WI38 (cell line): ENCODE measurements at regions not wholly inside any gene's neighbourhood (a gene's known extent, or its start where the extent isn't known, plus 50 kb on each side); places are given as distances from the start of the nearest gene placed in this dataset.
"Not testable (repeated sequence)": the region's sequence is repeated elsewhere in the genome, so short reads cannot be mapped to it uniquely, and the experiment has no call there.

Experiments used
- H3K4me3 ChIP-seq: 2 replicates; pipeline ENCODE4 v1.5.1; 2011; ENCODE audit warnings: low read depth, mild to moderate bottlenecking, control low read depth, low read length
- TF ChIP-seq, protein P1 (sequence below): IDR thresholded peaks from 2 replicates; pipeline ENCODE4 v1.5.1; 2012; ENCODE audit warnings: low read depth, mild to moderate bottlenecking, control low read depth, low read length

GRCh38 chr5:142208777-142209312, 100.3 kb downstream of the NDFIP1 start:
- TF ChIP-seq, protein P1, sequence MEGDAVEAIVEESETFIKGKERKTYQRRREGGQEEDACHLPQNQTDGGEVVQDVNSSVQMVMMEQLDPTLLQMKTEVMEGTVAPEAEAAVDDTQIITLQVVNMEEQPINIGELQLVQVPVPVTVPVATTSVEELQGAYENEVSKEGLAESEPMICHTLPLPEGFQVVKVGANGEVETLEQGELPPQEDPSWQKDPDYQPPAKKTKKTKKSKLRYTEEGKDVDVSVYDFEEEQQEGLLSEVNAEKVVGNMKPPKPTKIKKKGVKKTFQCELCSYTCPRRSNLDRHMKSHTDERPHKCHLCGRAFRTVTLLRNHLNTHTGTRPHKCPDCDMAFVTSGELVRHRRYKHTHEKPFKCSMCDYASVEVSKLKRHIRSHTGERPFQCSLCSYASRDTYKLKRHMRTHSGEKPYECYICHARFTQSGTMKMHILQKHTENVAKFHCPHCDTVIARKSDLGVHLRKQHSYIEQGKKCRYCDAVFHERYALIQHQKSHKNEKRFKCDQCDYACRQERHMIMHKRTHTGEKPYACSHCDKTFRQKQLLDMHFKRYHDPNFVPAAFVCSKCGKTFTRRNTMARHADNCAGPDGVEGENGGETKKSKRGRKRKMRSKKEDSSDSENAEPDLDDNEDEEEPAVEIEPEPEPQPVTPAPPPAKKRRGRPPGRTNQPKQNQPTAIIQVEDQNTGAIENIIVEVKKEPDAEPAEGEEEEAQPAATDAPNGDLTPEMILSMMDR = no peak
- no peak overlapping the region for H3K4me3 ChIP-seq

GRCh38 chr5:142208244-142208643, 99.7 kb downstream of the NDFIP1 start:
- not testable (repeated sequence) for H3K4me3 ChIP-seq

DNA sequence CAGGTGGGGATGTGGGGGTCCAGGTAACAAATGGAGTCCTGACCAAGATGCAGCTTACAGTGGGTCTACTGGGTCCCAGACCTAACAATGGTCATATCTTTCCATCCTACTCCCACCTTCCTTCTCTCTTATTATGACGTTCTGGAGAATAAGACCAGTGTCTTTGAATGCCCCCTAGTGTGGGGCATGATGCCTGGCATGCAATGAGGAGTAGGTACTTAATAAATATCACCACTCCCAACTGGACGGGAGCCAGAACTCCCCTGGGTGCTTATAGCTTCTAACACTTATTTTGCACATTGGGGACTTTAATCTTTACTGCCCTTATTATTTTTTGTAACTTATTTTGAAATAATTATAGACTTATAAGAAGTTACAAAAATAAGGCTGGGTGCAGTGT, 98.2 kb downstream of the NDFIP1 start:
- TF ChIP-seq, protein P1 = no peak
- H3K4me3 ChIP-seq = no peak overlapping the region

- TF ChIP-seq, protein P1 = no peak
- H3K4me3 ChIP-seq = no peak overlapping the region
These were observed 95.6 kb downstream of the NDFIP1 start for GRCh38 chr5:142204219-142204618.
